ENCODE measurements at regions not wholly inside any gene's neighbourhood (a gene's known extent, or its start where the extent isn't known, plus 50 kb on each side); places are given as distances from the start of the nearest gene placed in this dataset.
"Not testable (repeated sequence)": the region's sequence is repeated elsewhere in the genome, so short reads cannot be mapped to it uniquely, and the experiment has no call there.

GRCh38 chr4:189721016-189721993 is 219.4 kb upstream of the FRG1 start:
- not testable (repeated sequence) for TF ChIP-seq CTCF, POLR2A, POLR2AphosphoS5, EP300 (IDR thresholded peaks at IDR 0.05)
